ENCODE measurements at regions not wholly inside any gene's neighbourhood (a gene's known extent, or its start where the extent isn't known, plus 50 kb on each side); places are given as distances from the start of the nearest gene placed in this dataset.
"Not testable (repeated sequence)": the region's sequence is repeated elsewhere in the genome, so short reads cannot be mapped to it uniquely, and the experiment has no call there.

DNA sequence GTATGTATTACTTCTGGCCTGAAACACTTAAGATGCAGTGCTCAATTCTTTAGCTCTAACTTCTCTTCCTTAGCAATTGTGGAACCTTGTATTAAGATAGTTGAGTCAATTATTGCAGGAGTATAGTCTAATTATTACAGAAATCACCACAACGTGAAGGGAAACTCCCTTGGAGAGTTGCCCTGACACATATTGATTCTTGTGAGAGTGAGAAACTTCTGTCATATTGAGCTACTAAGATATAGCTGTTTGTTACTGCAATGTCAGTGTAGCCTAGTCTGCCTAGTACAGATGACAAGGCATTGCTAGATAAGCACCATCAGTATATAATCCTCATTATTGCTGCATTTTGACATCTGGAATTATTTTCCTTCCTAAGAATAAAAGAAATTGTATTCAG lies 82.7 kb upstream of the TEX13C start:
- intact Hi-C loops (cut with DNase I), result no loop called here
- H3K9me3 ChIP-seq, result no peaks in the 10 kb centered on the region
- H3K4me1 ChIP-seq (replicated peaks), result no peaks in the 10 kb centered on the region
- no peaks in the 10 kb centered on the region for H3K36me3 ChIP-seq
- H3K4me3 ChIP-seq, result no peak overlapping the region
- no peak for DNase-seq (ENCODE audit: low spot score)
- TF ChIP-seq, protein P1, sequence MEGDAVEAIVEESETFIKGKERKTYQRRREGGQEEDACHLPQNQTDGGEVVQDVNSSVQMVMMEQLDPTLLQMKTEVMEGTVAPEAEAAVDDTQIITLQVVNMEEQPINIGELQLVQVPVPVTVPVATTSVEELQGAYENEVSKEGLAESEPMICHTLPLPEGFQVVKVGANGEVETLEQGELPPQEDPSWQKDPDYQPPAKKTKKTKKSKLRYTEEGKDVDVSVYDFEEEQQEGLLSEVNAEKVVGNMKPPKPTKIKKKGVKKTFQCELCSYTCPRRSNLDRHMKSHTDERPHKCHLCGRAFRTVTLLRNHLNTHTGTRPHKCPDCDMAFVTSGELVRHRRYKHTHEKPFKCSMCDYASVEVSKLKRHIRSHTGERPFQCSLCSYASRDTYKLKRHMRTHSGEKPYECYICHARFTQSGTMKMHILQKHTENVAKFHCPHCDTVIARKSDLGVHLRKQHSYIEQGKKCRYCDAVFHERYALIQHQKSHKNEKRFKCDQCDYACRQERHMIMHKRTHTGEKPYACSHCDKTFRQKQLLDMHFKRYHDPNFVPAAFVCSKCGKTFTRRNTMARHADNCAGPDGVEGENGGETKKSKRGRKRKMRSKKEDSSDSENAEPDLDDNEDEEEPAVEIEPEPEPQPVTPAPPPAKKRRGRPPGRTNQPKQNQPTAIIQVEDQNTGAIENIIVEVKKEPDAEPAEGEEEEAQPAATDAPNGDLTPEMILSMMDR (IDR thresholded peaks at IDR 0.05), result no peak
- TF ChIP-seq POLR2AphosphoS5 (IDR thresholded peaks at IDR 0.05), result no peak
- TF ChIP-seq POLR2A (IDR thresholded peaks at IDR 0.05), result no peak
- WGBS, result 60% methylated on average over 1 of the region's 1 CpG
- H3K27ac ChIP-seq, result no peak overlapping the region
- H3K27me3 ChIP-seq (replicated peaks; ENCODE audit: insufficient read depth), result no peaks in the 10 kb centered on the region

DNA sequence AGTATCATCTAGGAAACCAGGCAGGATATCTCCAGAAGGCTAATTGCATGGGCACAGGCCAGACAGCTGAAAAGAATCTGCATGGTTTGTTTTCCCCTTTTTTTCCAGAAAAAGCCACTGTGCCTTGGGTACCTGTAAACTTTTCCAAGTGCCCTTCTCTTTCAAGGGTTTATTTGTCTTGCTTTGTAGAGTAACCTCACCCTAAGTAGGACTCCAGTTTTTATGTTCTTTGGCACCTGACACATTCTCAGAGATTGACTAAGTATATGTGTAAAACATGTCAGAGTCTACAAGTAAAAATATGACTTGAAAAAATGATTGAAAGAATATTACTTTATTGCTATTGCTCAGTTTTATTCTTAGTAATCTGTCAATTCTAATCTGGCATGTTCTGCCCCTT lies 70.7 kb upstream of the TEX13C start:
- DNase-seq (ENCODE audit: low spot score), result no peak
- Histone ChIP-seq H3K4me3 (no peak overlapping the region), H3K4me1 (replicated peaks) (no peaks in the 10 kb centered on the region), H3K9me3 (no peaks in the 10 kb centered on the region), H3K36me3 (no peaks in the 10 kb centered on the region), H3K27ac (no peak overlapping the region), H3K27me3 (replicated peaks; ENCODE audit: insufficient read depth) (no peaks in the 10 kb centered on the region)
- TF ChIP-seq POLR2AphosphoS5 (IDR thresholded peaks at IDR 0.05), result no peak
- no peak for TF ChIP-seq POLR2A (IDR thresholded peaks at IDR 0.05)
- TF ChIP-seq, protein P1 (IDR thresholded peaks at IDR 0.05), result no peak
- intact Hi-C loops (cut with DNase I), result no loop called here

DNA sequence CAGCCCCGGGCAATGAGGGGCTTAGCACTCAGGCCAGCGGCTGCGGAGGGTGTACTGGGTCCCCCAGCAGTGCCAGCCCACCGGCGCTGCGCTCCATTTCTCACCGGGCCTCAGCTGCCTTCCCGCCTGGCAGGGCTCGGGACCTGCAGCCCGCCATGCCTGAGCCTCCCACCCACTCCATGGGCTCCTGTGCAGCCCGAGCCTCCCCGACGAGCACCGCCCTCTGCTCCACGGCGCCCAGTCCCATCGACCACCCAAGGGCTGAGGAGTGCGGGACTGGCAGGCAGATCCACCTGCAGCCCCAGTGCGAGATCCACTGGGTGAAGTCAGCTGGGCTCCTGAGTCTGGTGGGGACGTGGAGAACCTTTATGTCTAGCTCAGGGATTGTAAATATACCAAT lies 63.9 kb upstream of the TEX13C start:
- H3K9me3 ChIP-seq; intact Hi-C loops (cut with DNase I); H3K27me3 ChIP-seq (replicated peaks; ENCODE audit: insufficient read depth); H3K36me3 ChIP-seq; H3K27ac ChIP-seq; DNase-seq (ENCODE audit: low spot score); H3K4me3 ChIP-seq; H3K4me1 ChIP-seq (replicated peaks): not testable (repeated sequence)
- WGBS, result 96% methylated on average over 5 of the region's 20 CpGs

DNA sequence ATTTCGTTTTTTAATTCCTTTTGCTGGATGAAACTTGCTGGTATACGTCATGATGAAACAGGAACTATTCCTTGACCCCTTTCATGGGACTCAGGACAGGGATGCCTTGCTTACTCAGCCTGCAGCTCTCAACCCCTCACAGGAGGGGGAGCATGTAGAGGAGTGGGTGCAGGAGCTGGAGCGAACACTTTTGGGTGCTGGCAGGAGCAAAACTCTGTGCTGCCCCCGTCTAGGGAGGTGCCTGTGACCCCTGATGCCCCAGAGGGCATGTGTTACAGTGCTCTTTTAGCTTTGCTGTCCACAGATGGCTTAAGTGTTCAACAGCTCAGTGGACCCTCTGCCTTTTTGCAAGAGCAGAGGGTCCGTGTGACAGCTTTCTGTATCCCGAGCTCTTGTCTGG lies 56.8 kb upstream of the TEX13C start:
- H3K4me1 ChIP-seq (replicated peaks), result no peaks in the 10 kb centered on the region
- no peaks in the 10 kb centered on the region for H3K36me3 ChIP-seq
- intact Hi-C loops (cut with DNase I), result no loop called here
- no peak overlapping the region for H3K27ac ChIP-seq
- TF ChIP-seq POLR2AphosphoS5 (IDR thresholded peaks at IDR 0.05) (no peak), POLR2A (IDR thresholded peaks at IDR 0.05) (no peak)
- TF ChIP-seq, protein P1 (IDR thresholded peaks at IDR 0.05), result no peak
- no peak overlapping the region for H3K4me3 ChIP-seq
- H3K9me3 ChIP-seq, result no peaks in the 10 kb centered on the region
- whole genome bisulfite sequencing, result 80% methylated on average over 6 of the region's 6 CpGs
- DNase-seq (ENCODE audit: low spot score), result no peak
- no peaks in the 10 kb centered on the region for H3K27me3 ChIP-seq (replicated peaks; ENCODE audit: insufficient read depth)

DNA sequence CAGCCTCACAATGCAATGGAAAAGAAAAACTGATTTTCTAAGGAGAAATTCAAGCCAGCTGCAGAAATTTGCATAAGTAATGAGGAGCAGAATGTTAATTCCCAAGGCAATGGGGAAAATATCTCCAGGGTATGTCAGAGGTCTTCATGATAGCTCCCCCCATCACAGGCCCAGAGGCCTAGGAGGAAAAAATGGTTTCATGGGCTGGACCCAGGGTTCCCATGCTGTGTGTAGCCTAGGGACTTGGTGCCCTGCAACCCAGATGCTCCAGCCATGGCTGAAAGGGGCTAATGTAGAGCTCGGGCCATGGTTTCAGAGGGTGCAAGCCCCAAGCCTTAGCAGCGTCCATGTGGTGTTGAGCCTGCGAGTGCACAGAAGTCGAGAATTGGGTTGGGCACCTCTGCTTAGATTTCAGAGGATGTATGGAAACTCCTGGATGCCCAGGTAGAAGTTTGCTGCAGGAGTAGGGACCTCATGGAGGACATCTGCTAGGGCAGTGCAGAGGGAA lies 53.5 kb upstream of the TEX13C start:
- H3K4me3 ChIP-seq, result no peak overlapping the region
- intact Hi-C loops (cut with DNase I), result no loop called here
- WGBS, result 100% methylated on average over 4 of the region's 4 CpGs

More for the DNA sequence above, 53.5 kb upstream of the TEX13C start:
- no peak for DNase-seq (ENCODE audit: low spot score)
- H3K27ac ChIP-seq, result no peak overlapping the region
- H3K36me3 ChIP-seq, result no peaks in the 10 kb centered on the region
- no peaks in the 10 kb centered on the region for H3K4me1 ChIP-seq (replicated peaks)
- TF ChIP-seq, protein P1 (IDR thresholded peaks at IDR 0.05), result no peak
- no peaks in the 10 kb centered on the region for H3K27me3 ChIP-seq (replicated peaks; ENCODE audit: insufficient read depth)
- no peaks in the 10 kb centered on the region for H3K9me3 ChIP-seq

Data from prostate gland (tissue), 2 donors.